ENCODE measurements at regions not wholly inside any gene's neighbourhood (a gene's known extent, or its start where the extent isn't known, plus 50 kb on each side); places are given as distances from the start of the nearest gene placed in this dataset.
"Not testable (repeated sequence)": the region's sequence is repeated elsewhere in the genome, so short reads cannot be mapped to it uniquely, and the experiment has no call there.

DNA sequence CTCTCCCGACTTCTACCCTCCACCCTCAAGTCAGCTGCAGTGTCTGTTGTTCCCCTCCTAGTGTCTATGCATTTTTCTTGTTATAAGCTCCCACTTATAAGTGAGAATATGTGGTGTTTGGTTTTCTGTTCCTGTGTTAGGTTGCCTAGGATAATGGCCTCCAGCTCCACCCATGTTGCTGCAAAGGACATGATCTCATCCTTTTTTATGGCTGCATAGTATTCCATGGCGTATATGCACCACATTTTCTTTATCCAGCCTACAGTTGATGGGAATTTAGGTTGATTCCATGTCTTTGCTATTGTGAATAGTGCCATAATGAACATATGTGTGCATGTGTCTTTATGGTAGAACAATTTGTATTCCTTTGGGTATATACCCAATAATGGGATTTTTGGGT is 80.7 kb downstream of the SPTSSA start:
- not testable (repeated sequence) for H3K4me1 Mint-ChIP-seq; DNase-seq; H3K9me3 Mint-ChIP-seq; H3K27me3 Mint-ChIP-seq (ENCODE audit: low read depth in 3 of 3); H3K36me3 Mint-ChIP-seq; H3K4me3 Mint-ChIP-seq; H3K27ac Mint-ChIP-seq

DNA sequence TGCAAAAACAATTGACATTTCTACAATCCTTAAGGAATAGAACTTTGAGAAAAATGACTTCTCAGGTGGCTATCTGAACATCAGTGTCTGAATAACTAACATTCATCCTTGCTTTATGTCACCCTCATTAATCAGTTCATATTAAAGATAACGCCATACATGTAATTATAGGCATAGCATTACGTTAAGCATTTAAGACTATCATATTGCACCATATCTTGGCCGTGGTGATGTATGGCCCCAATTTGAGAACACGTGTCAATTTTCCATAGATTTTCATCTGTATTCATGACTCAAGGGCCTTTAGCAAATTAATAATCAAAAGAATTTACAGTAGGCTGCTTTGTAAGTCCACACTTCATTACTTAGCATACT is 81.6 kb downstream of the SPTSSA start:
- H3K27ac Mint-ChIP-seq: no peak overlapping the region
- H3K4me1 Mint-ChIP-seq: no peaks in the 10 kb centered on the region
- no peak overlapping the region for H3K4me3 Mint-ChIP-seq
- peaks cover 0 to 7% (median 0%) of the 10 kb centered on the region in 6 donors for H3K9me3 Mint-ChIP-seq
- no peak for DNase-seq
- no peaks in the 10 kb centered on the region for H3K36me3 Mint-ChIP-seq
- peaks cover 5 to 8% (median 5%) of the 10 kb centered on the region in 3 donors for H3K27me3 Mint-ChIP-seq (ENCODE audit: low read depth in 3 of 3)

- no peaks in the 10 kb centered on the region for H3K36me3 Mint-ChIP-seq
- no peak overlapping the region for H3K27ac Mint-ChIP-seq
- no peak for DNase-seq
- no peaks in the 10 kb centered on the region for H3K4me1 Mint-ChIP-seq
- H3K9me3 Mint-ChIP-seq: peaks cover 0 to 6% (median 0%) of the 10 kb centered on the region in 6 donors
- peaks cover 4 to 10% (median 5%) of the 10 kb centered on the region in 3 donors for H3K27me3 Mint-ChIP-seq (ENCODE audit: low read depth in 3 of 3)
- no peak overlapping the region for H3K4me3 Mint-ChIP-seq
Observed at GRCh38 chr14:34379816-34380470, 82.1 kb downstream of the SPTSSA start.

- Mint-ChIP-seq H3K9me3 (peaks cover 0 to 4% (median 0%) of the 10 kb centered on the region in 6 donors), H3K27me3 (ENCODE audit: low read depth in 3 of 3) (peaks cover 1 to 8% (median 3%) of the 10 kb centered on the region in 3 donors), H3K4me3 (no peak overlapping the region), H3K4me1 (no peaks in the 10 kb centered on the region), H3K36me3 (no peaks in the 10 kb centered on the region), H3K27ac (no peak overlapping the region)
- no peak for DNase-seq
Observed at GRCh38 chr14:34376649-34377267, 85.3 kb downstream of the SPTSSA start.

DNA sequence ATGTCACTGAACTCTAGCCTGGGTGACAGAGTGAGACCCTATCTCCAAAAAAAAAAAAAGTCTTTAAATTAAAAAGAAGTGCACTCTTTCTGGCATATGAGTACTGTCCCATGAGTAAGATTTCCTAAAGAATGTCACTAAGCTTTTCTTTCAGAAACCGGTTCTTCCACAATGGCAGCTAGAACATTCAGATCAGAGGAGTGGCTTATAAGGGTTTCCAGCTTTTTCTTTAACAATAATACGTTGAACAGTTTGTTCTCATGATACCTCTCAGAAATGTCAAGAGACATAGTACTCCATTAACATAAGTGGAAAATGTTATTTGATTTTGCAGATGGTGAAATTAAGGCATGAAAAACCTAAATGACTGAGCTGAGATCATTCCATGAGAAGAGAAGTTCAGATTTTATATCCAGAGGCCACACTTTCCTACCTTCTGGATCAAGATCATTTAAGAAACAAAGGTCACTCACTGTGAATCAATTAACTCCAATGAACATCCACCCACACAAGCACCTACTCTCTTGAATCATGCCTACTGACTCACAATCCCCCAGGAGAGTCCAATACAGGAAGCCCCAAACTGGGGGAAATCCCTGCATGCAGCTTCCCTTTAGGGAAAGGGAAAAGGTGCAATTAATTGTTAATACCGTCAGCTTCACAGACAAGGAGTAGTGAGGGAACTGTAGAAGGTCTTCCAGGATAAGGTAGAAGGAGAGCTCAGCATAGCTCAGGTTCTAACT is 86.9 kb downstream of the SPTSSA start:
- peaks cover 0 to 4% (median 0%) of the 10 kb centered on the region in 6 donors for H3K9me3 Mint-ChIP-seq
- peaks cover 1 to 6% (median 2%) of the 10 kb centered on the region in 3 donors for H3K27me3 Mint-ChIP-seq (ENCODE audit: low read depth in 3 of 3)
- H3K27ac Mint-ChIP-seq: no peak overlapping the region
- no peaks in the 10 kb centered on the region for H3K4me1 Mint-ChIP-seq
- DNase-seq: no peak
- no peaks in the 10 kb centered on the region for H3K36me3 Mint-ChIP-seq
- no peak overlapping the region for H3K4me3 Mint-ChIP-seq

DNA sequence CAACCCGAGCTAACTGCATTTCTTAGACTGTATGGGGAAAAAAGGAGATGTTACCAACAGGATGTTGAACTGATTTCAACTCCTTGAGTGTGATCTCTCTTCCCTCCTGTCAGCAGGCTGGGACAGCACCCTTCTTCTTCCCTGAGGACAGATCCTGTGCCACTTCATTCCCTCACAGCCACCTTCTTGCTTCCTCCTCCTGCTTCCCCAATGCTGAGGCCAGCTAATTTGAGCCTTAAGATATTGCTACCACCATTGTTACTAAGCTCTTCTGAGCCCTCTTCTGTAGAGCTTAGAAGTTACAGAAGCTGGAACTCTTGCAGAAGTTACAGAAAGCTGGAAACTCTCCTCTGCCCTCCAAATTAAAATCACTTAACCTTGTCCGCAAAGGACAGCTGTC is 88.8 kb downstream of the SPTSSA start:
- peaks cover 1 to 6% (median 2%) of the 10 kb centered on the region in 3 donors for H3K27me3 Mint-ChIP-seq (ENCODE audit: low read depth in 3 of 3)
- H3K4me3 Mint-ChIP-seq: no peak overlapping the region
- peaks cover 0 to 2% (median 0%) of the 10 kb centered on the region in 6 donors for H3K9me3 Mint-ChIP-seq
- H3K36me3 Mint-ChIP-seq: no peaks in the 10 kb centered on the region
- H3K27ac Mint-ChIP-seq: no peak overlapping the region
- no peak for DNase-seq
- no peaks in the 10 kb centered on the region for H3K4me1 Mint-ChIP-seq

DNA sequence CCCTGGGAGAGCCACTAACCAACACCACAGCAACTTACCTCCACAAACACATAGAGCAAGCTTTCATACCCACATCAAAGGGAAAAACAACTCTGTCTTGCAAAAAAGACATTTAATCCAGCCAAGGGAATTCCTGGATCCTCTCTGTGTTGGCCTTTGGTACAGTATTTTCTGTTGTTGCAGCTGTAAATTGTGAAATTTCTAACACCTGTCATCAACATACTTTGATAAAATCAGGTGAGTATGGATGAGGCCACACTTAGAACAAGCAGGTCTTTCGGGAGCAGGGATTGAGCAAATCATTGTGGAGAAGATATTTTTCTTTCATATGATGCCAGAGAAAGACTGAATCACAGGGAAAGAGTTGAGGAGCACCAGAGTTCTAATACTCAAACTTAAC is 89.3 kb downstream of the SPTSSA start:
- Mint-ChIP-seq H3K36me3 (no peaks in the 10 kb centered on the region), H3K4me3 (no peak overlapping the region), H3K4me1 (no peaks in the 10 kb centered on the region), H3K27ac (no peak overlapping the region), H3K9me3 (peaks cover 0 to 2% (median 0%) of the 10 kb centered on the region in 6 donors), H3K27me3 (ENCODE audit: low read depth in 3 of 3) (peaks cover 2 to 9% (median 5%) of the 10 kb centered on the region in 3 donors)
- DNase-seq: no peak

DNA sequence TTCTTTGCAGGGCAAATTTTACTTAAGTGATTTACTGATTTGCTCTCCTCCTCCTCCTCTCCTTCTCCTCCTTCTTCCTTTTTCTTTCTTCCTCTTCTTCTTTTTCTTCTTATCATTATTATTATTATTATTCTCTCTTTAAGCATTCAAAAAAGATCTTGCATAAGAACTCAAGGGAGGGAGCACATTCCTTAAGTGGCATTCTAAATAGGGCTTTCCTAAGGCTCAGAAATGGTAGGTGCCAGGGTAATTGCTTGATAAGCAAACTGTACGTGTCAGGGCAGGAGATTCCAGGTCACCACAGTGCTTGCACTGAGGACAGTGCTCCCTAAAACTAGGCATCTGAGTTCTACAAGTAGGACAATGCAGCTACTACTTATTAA is 92.4 kb downstream of the SPTSSA start:
- DNase-seq: no peak
- H3K27me3 Mint-ChIP-seq (ENCODE audit: low read depth in 3 of 3): peaks cover 2 to 6% (median 5%) of the 10 kb centered on the region in 3 donors
- H3K27ac Mint-ChIP-seq: no peak overlapping the region
- H3K9me3 Mint-ChIP-seq: peaks cover 0 to 2% (median 0%) of the 10 kb centered on the region in 6 donors
- no peaks in the 10 kb centered on the region for H3K36me3 Mint-ChIP-seq
- no peaks in the 10 kb centered on the region for H3K4me1 Mint-ChIP-seq
- no peak overlapping the region for H3K4me3 Mint-ChIP-seq

GRCh38 chr14:34368971-34369647 is 92.9 kb downstream of the SPTSSA start:
- H3K36me3 Mint-ChIP-seq: no peaks in the 10 kb centered on the region
- H3K4me1 Mint-ChIP-seq: no peaks in the 10 kb centered on the region
- H3K9me3 Mint-ChIP-seq: peaks cover 0 to 2% (median 0%) of the 10 kb centered on the region in 6 donors
- DNase-seq: no peak
- no peak overlapping the region for H3K27ac Mint-ChIP-seq
- H3K4me3 Mint-ChIP-seq: no peak overlapping the region
- peaks cover 4 to 8% (median 5%) of the 10 kb centered on the region in 3 donors for H3K27me3 Mint-ChIP-seq (ENCODE audit: low read depth in 3 of 3)

GRCh38 chr14:34368115-34368970 is 93.7 kb downstream of the SPTSSA start:
- no peak for DNase-seq
- Mint-ChIP-seq H3K9me3 (peaks cover 0 to 2% (median 0%) of the 10 kb centered on the region in 6 donors), H3K36me3 (no peaks in the 10 kb centered on the region), H3K27ac (no peak overlapping the region), H3K27me3 (ENCODE audit: low read depth in 3 of 3) (peaks cover 4 to 11% (median 5%) of the 10 kb centered on the region in 3 donors), H3K4me3 (no peak overlapping the region), H3K4me1 (no peaks in the 10 kb centered on the region)

DNA sequence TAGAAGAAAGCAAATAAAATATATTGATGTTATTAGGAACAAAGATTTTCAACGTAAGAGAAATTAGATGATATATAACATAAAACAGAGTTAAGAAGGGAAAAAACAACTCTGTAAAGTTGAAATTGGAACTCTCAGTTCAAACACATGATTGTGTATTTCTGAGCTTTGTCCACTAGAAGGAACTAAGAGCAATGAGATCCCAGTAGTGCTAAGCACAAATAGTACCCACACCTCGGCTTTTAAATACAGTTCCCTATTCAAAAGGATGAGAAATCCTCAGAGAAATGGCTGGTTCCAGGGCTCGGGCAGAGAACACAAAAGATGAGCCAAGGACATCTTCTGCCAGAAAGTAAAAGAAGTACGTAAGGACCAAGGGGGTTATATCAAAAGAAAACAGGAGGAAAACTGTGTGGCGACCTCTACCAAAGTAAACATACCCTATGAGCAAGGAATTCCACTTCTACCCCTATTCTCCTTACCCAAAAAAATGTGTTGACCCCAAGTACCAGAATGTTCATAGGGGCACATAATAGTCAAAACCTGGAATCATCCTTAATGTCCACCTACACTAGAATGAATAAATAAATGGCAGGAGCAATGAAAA is 96.6 kb downstream of the SPTSSA start:
- H3K4me1 Mint-ChIP-seq: no peaks in the 10 kb centered on the region
- H3K27me3 Mint-ChIP-seq (ENCODE audit: low read depth in 3 of 3): peaks cover 3 to 14% (median 3%) of the 10 kb centered on the region in 3 donors
- H3K4me3 Mint-ChIP-seq: no peak overlapping the region
- peaks cover 0 to 2% (median 0%) of the 10 kb centered on the region in 6 donors for H3K9me3 Mint-ChIP-seq
- no peak for DNase-seq
- H3K27ac Mint-ChIP-seq: no peak overlapping the region
- H3K36me3 Mint-ChIP-seq: peaks cover 0 to 4% (median 0%) of the 10 kb centered on the region in 3 donors

DNA sequence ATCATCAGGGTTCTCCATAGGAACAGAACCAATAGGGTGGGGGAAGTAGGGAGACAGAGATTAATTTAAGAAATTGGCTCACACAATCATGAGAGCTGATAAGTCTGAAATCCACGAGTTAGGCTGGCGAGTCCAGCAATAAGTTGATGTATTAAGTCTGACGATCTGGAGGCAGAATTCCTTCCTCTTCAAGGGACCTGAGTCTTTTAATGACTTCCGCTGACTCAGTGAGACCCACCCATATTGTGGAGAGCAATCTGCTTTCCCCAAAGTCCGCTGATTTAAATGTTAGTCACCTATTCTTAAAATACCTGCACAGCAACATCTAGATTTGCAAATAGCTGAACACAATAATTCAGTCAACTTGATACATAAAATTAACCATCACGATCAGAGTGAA is 97.8 kb downstream of the SPTSSA start:
- DNase-seq: no peak
- Mint-ChIP-seq H3K27ac (no peak overlapping the region), H3K4me1 (no peaks in the 10 kb centered on the region), H3K4me3 (no peak overlapping the region), H3K36me3 (peaks cover 0 to 4% (median 0%) of the 10 kb centered on the region in 3 donors), H3K9me3 (peaks cover 0 to 2% (median 0%) of the 10 kb centered on the region in 6 donors), H3K27me3 (ENCODE audit: low read depth in 3 of 3) (peaks cover 3 to 14% (median 3%) of the 10 kb centered on the region in 3 donors)

DNA sequence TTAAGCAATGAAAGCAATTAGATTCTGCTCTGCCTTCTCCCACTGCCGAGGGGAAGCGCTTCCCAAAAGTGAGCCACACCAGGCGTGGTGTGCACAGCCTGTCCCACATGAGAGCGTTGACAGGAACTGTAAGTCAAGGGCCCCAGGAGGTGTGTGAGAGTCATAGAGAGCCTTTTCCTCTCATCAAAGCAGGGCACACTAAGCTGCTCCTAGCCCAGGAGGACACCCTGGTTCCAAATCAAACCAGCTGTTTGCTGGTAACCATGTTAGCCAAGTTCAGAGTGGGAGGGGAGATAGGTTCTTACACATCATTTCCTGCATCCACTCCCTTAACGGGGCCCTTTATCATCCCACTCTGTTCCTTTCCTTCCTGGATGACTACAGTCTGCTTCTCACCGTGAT is 98.3 kb downstream of the SPTSSA start:
- Mint-ChIP-seq H3K4me1 (no peaks in the 10 kb centered on the region), H3K27ac (no peak overlapping the region), H3K9me3 (peaks cover 0 to 1% (median 0%) of the 10 kb centered on the region in 6 donors), H3K27me3 (ENCODE audit: low read depth in 3 of 3) (peaks cover 3 to 14% (median 3%) of the 10 kb centered on the region in 3 donors), H3K36me3 (peaks cover 0 to 4% (median 0%) of the 10 kb centered on the region in 3 donors), H3K4me3 (no peak overlapping the region)
- DNase-seq: no peak
